ENCODE measurements at regions not wholly inside any gene's neighbourhood (a gene's known extent, or its start where the extent isn't known, plus 50 kb on each side); places are given as distances from the start of the nearest gene placed in this dataset.
"Not testable (repeated sequence)": the region's sequence is repeated elsewhere in the genome, so short reads cannot be mapped to it uniquely, and the experiment has no call there.

- Histone ChIP-seq H3K4me1 (ENCODE audit: control insufficient read depth, extremely low read depth, insufficient read depth, low read length) (no peaks in the 10 kb centered on the region), H2AFZ (ENCODE audit: low read depth, low read length) (no peak overlapping the region), H3K27ac (ENCODE audit: insufficient read depth, low read depth, low read length) (no peak overlapping the region), H4K20me1 (replicated peaks; ENCODE audit: control insufficient read depth, extremely low read depth, insufficient read depth, low read length) (no peaks in the 10 kb centered on the region), H3K36me3 (ENCODE audit: control insufficient read depth in 2 of 2, extremely low read depth in 1 of 2, insufficient read depth in 2 of 2, low read length in 2 of 2) (no peaks in the 10 kb centered on the region), H3K9me3 (replicated peaks; ENCODE audit: control insufficient read depth, insufficient read depth, low read length) (no peaks in the 10 kb centered on the region), H3K4me2 (ENCODE audit: insufficient read depth, low read length) (no peak overlapping the region), H3K27me3 (ENCODE audit: control insufficient read depth in 2 of 2, insufficient read depth in 2 of 2, low read length in 2 of 2) (no peaks in the 10 kb centered on the region), H3K79me2 (ENCODE audit: control insufficient read depth, insufficient read depth, low read length) (no peaks in the 10 kb centered on the region), H3K9ac (replicated peaks; ENCODE audit: extremely low read depth, insufficient read depth, low read length) (no peak overlapping the region), H3K4me3 (replicated peaks in 1 of 3; ENCODE audit: insufficient read depth in 1 of 3, low read depth in 1 of 3, low read length in 3 of 3) (no peak overlapping the region), H3K9me1 (replicated peaks; ENCODE audit: control insufficient read depth, extremely low read depth, insufficient read depth, low read length) (no peaks in the 10 kb centered on the region)
- no peak for FAIRE-seq
- TF ChIP-seq POLR2AphosphoS5 (IDR thresholded peaks at IDR 0.05; ENCODE audit: insufficient read depth, low read depth, low read length) (no peak), MAX (IDR thresholded peaks at IDR 0.05; ENCODE audit: insufficient read depth, insufficient read length) (no peak), MYC (IDR thresholded peaks at IDR 0.05; ENCODE audit: low read depth, low read length) (no peak), POLR2A (IDR thresholded peaks at IDR 0.05; ENCODE audit: low read depth, low read length) (no peak), FOS (IDR thresholded peaks at IDR 0.05; ENCODE audit: borderline replicate concordance, insufficient read depth, low read length) (no peak)
- no TSS peak for BruUV-seq (replicated peaks)
- dilution Hi-C loops (cut with MboI; ENCODE audit: extremely low pct_ligation_motif_present, low sequenced_read_pairs) = no loop called here
- intact Hi-C loops (cut with micrococcal nuclease) = no loop called here
- no peak for DNase-seq (ENCODE audit: low read depth, low spot score)
- ChIA-PET POLR2A (no interaction called here), CTCF (no interaction called here)
Observed at GRCh38 chr14:106625186-106625585, 1098.8 kb downstream of the TMEM121 start.

- H3K9me1 ChIP-seq (replicated peaks; ENCODE audit: control insufficient read depth, extremely low read depth, insufficient read depth, low read length) = not testable (repeated sequence)
Observed at GRCh38 chr14:106626469-106626868, 1100.1 kb downstream of the TMEM121 start.

GRCh38 chr14:106626942-106627588, 1100.7 kb downstream of the TMEM121 start:
- H4K20me1 ChIP-seq (replicated peaks; ENCODE audit: control insufficient read depth, extremely low read depth, insufficient read depth, low read length); H3K36me3 ChIP-seq (ENCODE audit: control insufficient read depth in 2 of 2, extremely low read depth in 1 of 2, insufficient read depth in 2 of 2, low read length in 2 of 2); H3K4me2 ChIP-seq (ENCODE audit: insufficient read depth, low read length); intact Hi-C loops (cut with micrococcal nuclease); H3K9me3 ChIP-seq (replicated peaks; ENCODE audit: control insufficient read depth, insufficient read depth, low read length); DNase-seq (ENCODE audit: low read depth, low spot score); H3K79me2 ChIP-seq (ENCODE audit: control insufficient read depth, insufficient read depth, low read length); FAIRE-seq; H3K27me3 ChIP-seq (ENCODE audit: control insufficient read depth in 2 of 2, insufficient read depth in 2 of 2, low read length in 2 of 2); POLR2A ChIA-PET; H3K4me3 ChIP-seq (replicated peaks in 1 of 3; ENCODE audit: insufficient read depth in 1 of 3, low read depth in 1 of 3, low read length in 3 of 3); dilution Hi-C loops (cut with MboI; ENCODE audit: extremely low pct_ligation_motif_present, low sequenced_read_pairs); H3K27ac ChIP-seq (ENCODE audit: insufficient read depth, low read depth, low read length); H3K9me1 ChIP-seq (replicated peaks; ENCODE audit: control insufficient read depth, extremely low read depth, insufficient read depth, low read length); BruUV-seq (replicated peaks); H3K4me1 ChIP-seq (ENCODE audit: control insufficient read depth, extremely low read depth, insufficient read depth, low read length); H2AFZ ChIP-seq (ENCODE audit: low read depth, low read length); H3K9ac ChIP-seq (replicated peaks; ENCODE audit: extremely low read depth, insufficient read depth, low read length); CTCF ChIA-PET: not testable (repeated sequence)

More at GRCh38 chr14:106626469-106626868, 1100.1 kb downstream of the TMEM121 start:
- POLR2A ChIA-PET; H3K36me3 ChIP-seq (ENCODE audit: control insufficient read depth in 2 of 2, extremely low read depth in 1 of 2, insufficient read depth in 2 of 2, low read length in 2 of 2); BruUV-seq (replicated peaks); dilution Hi-C loops (cut with MboI; ENCODE audit: extremely low pct_ligation_motif_present, low sequenced_read_pairs); H3K4me2 ChIP-seq (ENCODE audit: insufficient read depth, low read length); H3K4me1 ChIP-seq (ENCODE audit: control insufficient read depth, extremely low read depth, insufficient read depth, low read length); H3K27ac ChIP-seq (ENCODE audit: insufficient read depth, low read depth, low read length); H2AFZ ChIP-seq (ENCODE audit: low read depth, low read length); H3K9ac ChIP-seq (replicated peaks; ENCODE audit: extremely low read depth, insufficient read depth, low read length); CTCF ChIA-PET; H3K4me3 ChIP-seq (replicated peaks in 1 of 3; ENCODE audit: insufficient read depth in 1 of 3, low read depth in 1 of 3, low read length in 3 of 3); DNase-seq (ENCODE audit: low read depth, low spot score); intact Hi-C loops (cut with micrococcal nuclease); H3K79me2 ChIP-seq (ENCODE audit: control insufficient read depth, insufficient read depth, low read length); FAIRE-seq; H4K20me1 ChIP-seq (replicated peaks; ENCODE audit: control insufficient read depth, extremely low read depth, insufficient read depth, low read length); H3K27me3 ChIP-seq (ENCODE audit: control insufficient read depth in 2 of 2, insufficient read depth in 2 of 2, low read length in 2 of 2); H3K9me3 ChIP-seq (replicated peaks; ENCODE audit: control insufficient read depth, insufficient read depth, low read length): not testable (repeated sequence)

Measured in endothelial cell of umbilical vein (primary cell).